IMR-90 (cell line): ENCODE measurements at regions not wholly inside any gene's neighbourhood (a gene's known extent, or its start where the extent isn't known, plus 50 kb on each side); places are given as distances from the start of the nearest gene placed in this dataset. TPM values are rescaled to one million over a fixed set of nuclear protein-coding genes. Genes with fewer than 3 reads are reported as not detected.

Experiments used
- ATAC-seq: fragments of 200-7000 bp; cut with Tn5 transposase; 2 replicates; pipeline ENCODE4 v1.9.1; 2020; ENCODE audit warnings: low read depth, mild to moderate bottlenecking, moderate library complexity
- BruUV-seq: library from RNA; stranded (reverse); fragments of 400-500 nt; replicated peaks from 2 replicates; lab custom pipeline; 2021; lab: Mats Ljungman, UMichigan
- CTCF ChIA-PET: fragments of 300-600 bp; formaldehyde crosslinking; extraction: SDS; loops from one replicate; lab custom pipeline; 2021; ENCODE audit warnings: antibody characterized with exemption; lab: Yijun Ruan, JAX
- POLR2A ChIA-PET: fragments of 300-600 bp; sonication (Branson Sonifier 250); formaldehyde crosslinking; loops from one replicate; lab custom pipeline; 2022; ENCODE audit warnings: antibody characterized with exemption; ENCODE audit not compliant: unreplicated experiment; lab: Charles Lee
- DNase-seq: peaks from one replicate; pipeline ENCODE4 v3.0.0; 2013
- H2AFZ ChIP-seq: replicated peaks from 2 replicates; pipeline ENCODE3; 2013; ENCODE audit warnings: low read length, mild to moderate bottlenecking; ENCODE audit not compliant: poor library complexity
- H2AK5ac ChIP-seq: 2 replicates; pipeline ENCODE4 v1.6.1; 2013; ENCODE audit warnings: low read depth, low read length, inconsistent platforms
- H2AK9ac ChIP-seq: replicated peaks from 2 replicates; pipeline ENCODE3; 2013; ENCODE audit warnings: mild to moderate bottlenecking, low read depth, low read length, moderate library complexity; ENCODE audit not compliant: poor library complexity
- H2BK120ac ChIP-seq: 2 replicates; pipeline ENCODE4 v1.6.1; 2013; ENCODE audit warnings: low read depth, low read length, inconsistent platforms
- H2BK15ac ChIP-seq: 3 replicates; pipeline ENCODE4 v1.6.1; 2013; ENCODE audit warnings: low read depth, low read length, inconsistent platforms
- H2BK20ac ChIP-seq: 2 replicates; pipeline ENCODE4 v1.6.1; 2013; ENCODE audit warnings: low read depth, mild to moderate bottlenecking, inconsistent platforms, low read length, moderate library complexity
- H2BK5ac ChIP-seq: 2 replicates; pipeline ENCODE4 v1.6.1; 2013; ENCODE audit warnings: mild to moderate bottlenecking, low read depth, low read length, inconsistent platforms; ENCODE audit not compliant: poor library complexity, severe bottlenecking
- H3K14ac ChIP-seq: replicated peaks from 2 replicates; pipeline ENCODE4 v1.6.1; 2013; ENCODE audit warnings: low read depth, low read length, inconsistent platforms
- H3K18ac ChIP-seq: 2 replicates; pipeline ENCODE4 v1.6.1; 2013; ENCODE audit warnings: low read depth, low read length, control low read depth
- H3K23ac ChIP-seq: 2 replicates; pipeline ENCODE4 v1.6.1; 2013; ENCODE audit warnings: low read depth, low read length, inconsistent platforms
- H3K27ac ChIP-seq: 2 replicates; pipeline ENCODE4 v1.5.1; 2013; ENCODE audit warnings: mild to moderate bottlenecking, control low read depth, low read length; ENCODE audit not compliant: insufficient read depth
- H3K27me3 ChIP-seq: 2 replicates; pipeline ENCODE4 v1.6.1; 2013; ENCODE audit warnings: low read length; ENCODE audit not compliant: control insufficient read depth, insufficient read depth
- H3K36me3 ChIP-seq: 2 replicates; pipeline ENCODE4 v1.6.1; 2013; ENCODE audit warnings: low read length, mixed read lengths; ENCODE audit not compliant: control insufficient read depth, insufficient read depth
- H3K4ac ChIP-seq: 2 replicates; pipeline ENCODE4 v1.6.1; 2013; ENCODE audit warnings: low read depth, low read length, inconsistent platforms
- H3K4me1 ChIP-seq: 2 replicates; pipeline ENCODE4 v1.6.1; 2013; ENCODE audit warnings: low read length, mixed read lengths; ENCODE audit not compliant: control insufficient read depth, insufficient read depth
- H3K4me2 ChIP-seq: 2 replicates; pipeline ENCODE4 v1.6.1; 2013; ENCODE audit warnings: low read depth, mild to moderate bottlenecking, control low read depth, low read length, moderate library complexity
- H3K4me3 ChIP-seq: 2 replicates; pipeline ENCODE4 v1.5.1; 2013; ENCODE audit warnings: low read depth, mild to moderate bottlenecking, control low read depth, low read length, moderate library complexity; ENCODE audit not compliant: insufficient read depth
- H3K56ac ChIP-seq: 2 replicates; pipeline ENCODE4 v1.6.1; 2013; ENCODE audit warnings: low read length, inconsistent platforms; ENCODE audit not compliant: insufficient read depth; ENCODE audit errors: extremely low read depth
- H3K79me1 ChIP-seq, 2 experiments: 2 replicates each; pipeline ENCODE4 v1.6.1; 2013; ENCODE audit warnings: low read length in 2 of 2, inconsistent platforms in 1 of 2, low read depth in 1 of 2
- H3K9ac ChIP-seq: 2 replicates; pipeline ENCODE4 v1.6.1; 2013; ENCODE audit warnings: low read depth, low read length, control low read depth
- H3K9me1 ChIP-seq: 2 replicates; pipeline ENCODE4 v1.6.1; 2013; ENCODE audit warnings: low read length, inconsistent platforms; ENCODE audit not compliant: insufficient read depth
- H3K9me3 ChIP-seq: 2 replicates; pipeline ENCODE4 v1.6.1; 2013; ENCODE audit warnings: low read length; ENCODE audit not compliant: control insufficient read depth, insufficient read depth
- H4K20me1 ChIP-seq: 2 replicates; pipeline ENCODE4 v1.6.1; 2013; ENCODE audit warnings: low read length, inconsistent platforms; ENCODE audit not compliant: insufficient read depth
- H4K5ac ChIP-seq: 2 replicates; pipeline ENCODE4 v1.6.1; 2013; ENCODE audit warnings: mild to moderate bottlenecking, low read depth, low read length, control low read depth
- H4K8ac ChIP-seq, 2 experiments: 2 replicates each; pipeline ENCODE4 v1.6.1; 2013; ENCODE audit warnings: low read depth in 2 of 2, low read length in 2 of 2, control low read depth in 1 of 2, inconsistent platforms in 1 of 2
- H4K91ac ChIP-seq: 2 replicates; pipeline ENCODE4 v1.6.1; 2013; ENCODE audit warnings: low read depth, low read length, inconsistent platforms; ENCODE audit not compliant: insufficient read depth
- MXI1 ChIP-seq: IDR thresholded peaks from 2 replicates; pipeline ENCODE4 v1.6.1; 2012; ENCODE audit warnings: low read depth, mild to moderate bottlenecking, low read length, moderate library complexity, borderline replicate concordance
- WGBS, 2 experiments: methylation state at CpG; one replicate each; pipeline versions ENCODE4 v1.1.5 to v1.1.7; 2013; ENCODE audit warnings: missing lambda C conversion rate in 2 of 2; ENCODE audit not compliant: insufficient read length in 1 of 2; ENCODE audit errors: extremely low coverage in 2 of 2; 5-methylcytosine and 5-hydroxymethylcytosine counted together
- dilution Hi-C: fragments of 300-500 bp; cut with HindIII; formaldehyde crosslinking; loops from one replicate; pipeline ENCODE4 v1.14.3; 2018; ENCODE audit warnings: low sequenced_read_pairs; ENCODE audit not compliant: unreplicated experiment
- in situ Hi-C: fragments of 300-500 bp; cut with MboI; formaldehyde crosslinking; loops from 3 replicates; pipeline ENCODE4 v1.14.3; 2019; ENCODE audit warnings: low sequenced_read_pairs, inconsistent platforms, mixed read lengths
- intact Hi-C: fragments of 100-400 bp; cut with micrococcal nuclease; formaldehyde crosslinking; loops from 2 replicates; pipeline ENCODE4 v1.10.0; 2022
- microRNA-seq, 2 experiments: library from miRNA; stranded (forward) in 1 of 2; unstranded in 1 of 2; fragments of 10-50 nt in 1 of 2; fragments of <30 nt in 1 of 2; gene quantifications in 1 of 2; microRNA quantifications in 1 of 2; one replicate each; pipeline versions ENCODE3 to v1.1.0; 2013 to 2020; ENCODE audit not compliant: insufficient read depth in 1 of 2, insufficient read length in 1 of 2, unreplicated experiment in 1 of 2
- small RNA-seq, 5 experiments: library from RNA; depleted of rRNA; stranded (forward); fragments of <200 nt; gene quantifications; one replicate each; pipeline ENCODE3, GENCODE V24; 2012

GRCh38 chr4:124610211-124610610 is 102.3 kb downstream of the ANKRD50 start:
- ChIA-PET POLR2A (no interaction called here), CTCF (interaction anchor here (0.9 kb wide), 1 partner anchor 14 kb away, joined by 3 read pairs; no protein-coding TSS in a partner anchor)
- Histone ChIP-seq H3K36me3 (no peaks in the 10 kb centered on the region), H3K9me1 (no peaks in the 10 kb centered on the region), H2AK9ac (no peak overlapping the region), H2AFZ (no peak overlapping the region), H3K4me3 (no peak overlapping the region), H3K23ac (no peak overlapping the region), H2BK5ac (no peak overlapping the region), H2BK20ac (no peak overlapping the region), H2BK15ac (no peak overlapping the region), H4K8ac (no peak overlapping the region), H3K9ac (no peak overlapping the region), H3K4me1 (no peaks in the 10 kb centered on the region), H4K5ac (no peak overlapping the region), H3K9me3 (no peaks in the 10 kb centered on the region), H3K4ac (no peak overlapping the region), H3K79me1 (no peaks in the 10 kb centered on the region), H2BK120ac (no peak overlapping the region), H3K27me3 (no peaks in the 10 kb centered on the region), H3K4me2 (no peak overlapping the region), H3K56ac (no peak overlapping the region), H3K27ac (no peak overlapping the region), H4K20me1 (no peaks in the 10 kb centered on the region), H4K91ac (no peak overlapping the region), H3K14ac (no peak overlapping the region), H2AK5ac (no peak overlapping the region), H3K18ac (no peak overlapping the region)
- dilution Hi-C loops (no loop called here), intact Hi-C loops (no loop called here), in situ Hi-C loops (no loop called here)
- no peak for ATAC-seq
- BruUV-seq = no TSS peak
- no CpG with 5 or more reads among the region's 2 CpGs for WGBS, 2 experiments
- no peak for DNase-seq
- TF ChIP-seq MXI1 = no peak

Small RNAs in the stretch of these regions (microRNA-seq; reads per million reads assigned to microRNA genes)
- not detected for gene AC093767.1 (ENCODE audit: insufficient read depth, insufficient read length)

Small RNAs in the stretch of these regions (small RNA-seq; reads per million reads assigned to genes)
- gene AC093767.1 = 0 reads per million in 5 experiments
